ENCODE measurements at regions not wholly inside any gene's neighbourhood (a gene's known extent, or its start where the extent isn't known, plus 50 kb on each side); places are given as distances from the start of the nearest gene placed in this dataset.
"Not testable (repeated sequence)": the region's sequence is repeated elsewhere in the genome, so short reads cannot be mapped to it uniquely, and the experiment has no call there.

GRCh38 chr2:129907256-129907998 lies 72.0 kb upstream of the RAB6C start:
- no peak for DNase-seq (ENCODE audit: low read depth)

DNA sequence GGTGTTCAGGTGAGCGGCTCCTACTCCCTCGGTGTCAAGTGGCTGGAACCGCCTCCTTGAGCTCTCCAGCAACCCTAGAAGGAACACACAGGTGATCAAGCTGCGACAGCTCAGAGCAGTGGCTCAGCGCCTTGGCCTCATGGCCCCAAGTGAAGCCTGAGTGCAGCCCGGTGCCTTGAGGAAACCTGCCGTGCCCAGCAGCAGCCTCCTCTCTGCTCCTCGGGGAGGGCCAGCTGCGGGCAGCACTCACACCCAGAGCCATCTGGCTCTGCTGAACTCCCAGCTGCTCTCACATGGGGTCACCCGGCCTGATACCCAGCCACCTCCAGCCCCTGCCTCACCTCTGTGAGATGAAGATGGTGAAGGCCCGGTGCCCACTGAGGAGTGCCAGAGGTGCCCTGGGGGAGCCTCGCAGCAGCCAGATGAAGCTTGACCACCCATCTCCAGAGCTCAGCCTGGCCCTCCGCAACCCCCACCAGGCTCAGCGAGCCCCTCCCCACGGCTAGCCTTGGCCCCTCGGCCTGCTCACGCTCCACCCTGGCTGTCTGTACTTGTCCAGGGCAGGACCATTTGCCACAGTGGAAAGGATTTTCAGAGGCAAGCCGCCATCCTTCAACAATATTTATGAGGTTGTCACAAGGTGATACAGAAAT lies 70.6 kb upstream of the RAB6C start:
- no peak for DNase-seq (ENCODE audit: low read depth)

DNA sequence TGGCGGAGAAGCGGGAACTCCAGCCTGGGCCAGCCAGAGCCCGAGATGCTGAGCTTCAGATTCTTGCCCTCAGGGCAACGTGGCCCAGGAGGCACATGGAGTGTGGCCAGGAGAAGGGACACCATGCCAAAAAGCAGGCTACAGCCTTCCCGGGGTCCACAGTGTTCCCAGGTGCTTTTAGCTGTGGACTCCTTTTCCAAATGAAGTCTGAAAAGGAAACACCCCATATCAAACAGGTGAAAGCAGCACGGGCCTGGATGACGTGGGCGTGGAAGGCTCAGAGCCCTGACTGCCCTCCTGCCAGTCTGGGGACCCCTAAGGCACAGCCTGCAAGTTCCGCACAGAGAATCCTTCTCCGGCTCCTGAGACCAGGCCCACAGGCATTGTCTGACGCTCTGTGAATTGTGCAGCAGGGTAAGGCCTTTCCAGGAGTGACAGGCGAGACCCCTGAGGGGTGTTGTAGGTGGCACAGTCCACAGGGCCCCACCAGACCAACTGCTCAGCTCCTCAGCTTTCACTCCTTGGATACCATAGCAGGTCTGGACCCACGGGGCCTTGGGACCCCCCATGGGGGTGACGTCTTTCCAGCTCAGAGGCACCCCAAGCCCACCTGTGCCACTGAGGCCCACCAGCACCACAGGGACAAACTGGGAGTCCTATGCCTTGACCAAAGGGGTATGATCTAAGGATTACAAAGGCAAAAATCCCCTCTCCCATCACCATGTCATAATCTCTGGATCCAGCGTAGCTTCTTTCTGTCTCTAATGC lies 69.6 kb upstream of the RAB6C start:
- no peak for DNase-seq (ENCODE audit: low read depth)

- no peak for DNase-seq (ENCODE audit: low read depth)
Measured at GRCh38 chr2:129910446-129911362, 68.8 kb upstream of the RAB6C start.

- no peak for DNase-seq (ENCODE audit: low read depth)
Measured at GRCh38 chr2:129911363-129912065, 68.0 kb upstream of the RAB6C start.

DNA sequence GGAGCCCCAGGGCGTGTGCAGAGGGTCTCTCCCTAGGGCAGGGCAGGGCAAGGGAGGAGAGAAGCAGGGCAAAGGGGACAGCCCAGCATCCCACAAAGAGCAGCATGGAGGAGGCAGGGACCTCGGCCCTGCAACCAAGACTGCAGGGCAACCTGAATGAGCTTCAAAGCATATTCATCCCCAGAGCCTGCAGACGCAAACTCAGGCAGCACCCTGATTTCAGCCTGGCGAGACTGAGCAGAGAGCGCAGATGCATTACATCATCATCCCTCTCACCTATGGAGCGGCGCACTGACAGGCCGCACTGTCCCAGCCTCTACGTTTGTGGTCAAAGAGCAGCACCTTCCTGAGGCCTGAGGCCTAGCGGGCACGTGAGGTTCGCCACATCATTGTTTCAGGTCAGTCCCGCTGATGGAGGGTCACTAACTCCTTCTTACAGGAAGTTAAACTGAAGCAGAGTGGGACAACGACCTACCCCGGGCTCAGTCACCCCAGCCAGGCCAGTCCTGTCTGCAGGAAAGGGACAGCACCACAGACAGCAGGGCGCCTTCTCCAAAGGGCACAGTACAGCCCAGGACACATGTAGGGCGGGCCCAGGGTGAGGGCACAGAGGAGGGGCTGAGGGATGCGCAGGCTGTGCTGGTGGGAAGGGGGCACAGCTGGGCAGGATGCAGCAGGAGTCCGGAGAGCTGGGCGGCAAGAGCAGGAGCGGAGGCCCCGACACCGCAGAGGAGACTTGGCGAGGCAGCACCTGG lies 67.2 kb upstream of the RAB6C start:
- DNase-seq (ENCODE audit: low read depth): no peak

- DNase-seq (ENCODE audit: low read depth): no peak
Measured at GRCh38 chr2:129912871-129913694, 66.4 kb upstream of the RAB6C start.

DNA sequence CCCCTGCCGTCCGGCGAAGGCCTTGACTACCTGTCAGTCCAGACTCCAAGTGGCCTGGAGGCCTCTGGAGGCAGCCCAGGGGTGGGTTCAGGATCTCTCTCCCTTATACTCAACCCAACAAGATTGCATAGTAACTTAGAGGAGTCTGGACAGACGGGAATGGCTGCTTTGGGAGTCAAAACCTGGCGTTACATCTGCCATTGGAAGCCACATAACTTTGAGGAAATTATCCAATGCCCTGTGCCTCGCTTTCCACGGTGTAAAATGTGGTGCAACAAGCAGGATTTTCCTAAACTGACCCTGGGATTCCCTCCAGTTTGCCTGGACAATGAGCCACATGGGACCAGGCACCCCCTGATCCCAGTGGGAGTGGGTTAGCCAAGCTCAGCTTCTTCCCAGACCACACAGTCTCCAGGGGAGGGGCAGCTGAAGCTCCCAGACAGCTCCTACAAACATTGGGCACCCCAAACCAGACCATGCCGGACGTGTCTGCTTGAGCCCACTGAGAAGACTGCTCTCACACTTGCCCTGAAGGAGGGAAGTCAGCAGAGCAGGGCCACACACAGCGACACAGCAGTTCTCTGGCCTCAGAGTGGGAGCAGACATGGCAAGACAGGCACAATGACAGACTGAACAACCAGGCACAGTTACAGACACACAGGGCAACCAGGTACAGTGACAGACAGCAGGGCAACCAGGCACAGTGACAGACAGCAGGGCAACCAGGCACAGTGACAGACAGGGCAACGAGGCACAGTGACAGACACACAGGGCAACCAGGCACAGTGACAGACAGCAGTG lies 65.6 kb upstream of the RAB6C start:
- DNase-seq (ENCODE audit: low read depth): no peak

DNA sequence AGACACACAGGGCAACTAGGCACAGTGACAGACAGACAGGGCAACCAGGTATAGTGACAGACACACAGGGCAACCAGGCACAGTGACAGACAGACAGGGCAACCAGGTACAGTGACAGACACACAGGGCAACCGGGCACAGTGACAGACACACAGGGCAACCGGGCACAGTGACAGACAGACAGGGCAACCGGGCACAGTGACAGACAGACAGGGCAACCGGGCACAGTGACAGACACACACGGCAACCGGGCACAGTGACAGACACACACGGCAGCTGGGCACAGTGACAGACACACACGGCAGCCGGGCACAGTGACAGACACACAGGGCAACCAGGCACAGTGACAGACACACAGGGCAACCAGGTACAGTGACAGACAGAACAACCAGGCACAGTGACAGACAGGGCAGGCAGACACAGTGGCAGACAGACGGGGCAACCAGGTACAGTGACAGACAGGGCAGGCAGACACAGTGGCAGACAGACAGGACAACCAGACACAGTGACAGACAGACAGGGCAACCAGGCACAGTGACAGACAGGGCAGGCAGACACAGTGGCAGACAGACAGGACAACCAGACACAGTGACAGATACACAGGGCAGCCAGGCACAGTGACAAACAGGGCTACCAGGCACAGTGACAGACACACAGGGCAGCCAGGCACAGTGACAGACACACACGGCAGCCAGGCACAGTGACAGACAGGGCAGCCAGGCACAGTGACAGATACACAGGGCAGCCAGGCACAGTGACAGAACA lies 64.7 kb upstream of the RAB6C start:
- no peak for DNase-seq (ENCODE audit: low read depth)

DNA sequence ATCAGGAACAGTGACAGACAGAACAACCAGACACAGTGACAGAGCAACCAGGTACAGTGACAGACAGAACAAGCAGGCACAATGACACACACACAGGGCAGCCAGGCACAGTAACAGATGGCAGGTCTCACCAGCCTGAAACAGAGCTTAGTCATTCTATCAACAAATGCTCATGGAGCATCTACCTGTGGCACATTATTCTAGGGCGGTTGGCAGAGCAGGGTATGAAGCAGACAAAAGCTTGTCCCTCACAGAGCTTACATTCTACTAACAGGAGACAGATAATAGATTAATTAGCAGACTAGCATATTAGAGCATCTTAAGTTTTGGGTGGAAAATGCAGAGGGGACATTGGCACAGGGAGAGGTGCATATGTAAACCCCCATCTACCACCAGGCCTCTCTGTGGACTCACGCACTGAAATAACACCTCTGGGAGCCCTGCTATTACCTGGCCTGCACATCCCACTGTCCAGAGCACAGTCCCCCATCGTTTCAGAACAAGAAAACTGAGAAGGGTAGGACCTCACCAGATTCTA lies 64.1 kb upstream of the RAB6C start:
- no peak for DNase-seq (ENCODE audit: low read depth)

DNA sequence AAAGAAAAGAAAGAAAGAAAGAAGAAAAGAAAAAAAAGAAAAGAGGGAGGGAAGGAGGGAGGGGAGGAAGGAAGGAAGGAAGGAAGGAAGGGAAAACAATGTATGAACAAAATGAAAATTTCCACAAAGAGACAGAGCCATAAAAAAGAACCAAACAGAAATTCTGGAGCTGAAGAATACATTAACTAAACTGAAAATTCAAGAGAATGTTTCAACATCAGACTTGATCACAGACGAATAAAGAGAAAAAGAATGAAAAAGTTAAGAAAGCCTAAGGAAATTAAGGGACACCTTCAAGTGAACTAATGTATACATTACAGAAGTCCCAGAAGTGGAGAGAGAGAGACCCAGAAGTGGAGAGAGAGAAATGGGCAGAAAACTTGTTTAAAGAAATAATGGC lies 60.9 kb upstream of the RAB6C start:
- DNase-seq (ENCODE audit: low read depth): no peak

GRCh38 chr2:129922571-129923264 lies 56.7 kb upstream of the RAB6C start:
- DNase-seq (ENCODE audit: low read depth): no peak

GRCh38 chr2:129923265-129924091 lies 56.0 kb upstream of the RAB6C start:
- no peak for DNase-seq (ENCODE audit: low read depth)

GRCh38 chr2:129924115-129924514 lies 55.4 kb upstream of the RAB6C start:
- not testable (repeated sequence) for DNase-seq (ENCODE audit: low read depth)

DNA sequence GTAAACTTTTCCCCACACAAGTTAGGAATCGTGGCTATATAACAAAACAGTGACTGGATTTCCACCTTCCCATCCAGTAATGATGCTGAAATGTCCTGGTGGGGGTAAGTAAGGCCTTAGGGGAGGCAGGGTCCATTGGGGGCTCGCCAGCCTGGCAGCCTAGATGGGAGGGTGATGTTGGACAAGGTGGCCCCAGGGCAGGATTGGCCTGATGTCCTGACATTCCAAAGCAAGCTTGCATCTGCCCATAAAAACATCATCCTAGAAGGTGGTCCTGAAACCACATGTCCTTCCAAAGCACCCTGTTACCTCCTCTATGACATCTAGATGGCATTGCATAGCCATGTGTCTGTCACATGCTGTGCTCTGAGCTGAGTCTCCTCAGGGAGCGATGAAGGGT lies 54.1 kb upstream of the RAB6C start:
- no peak for DNase-seq (ENCODE audit: low read depth)

GRCh38 chr2:129927696-129928095 lies 51.8 kb upstream of the RAB6C start:
- DNase-seq (ENCODE audit: low read depth): no peak
